ENCODE measurements at regions not wholly inside any gene's neighbourhood (a gene's known extent, or its start where the extent isn't known, plus 50 kb on each side); places are given as distances from the start of the nearest gene placed in this dataset.
A peak's percentile ranks its signal among the peaks of the same experiment; 100 is the strongest.

DNA sequence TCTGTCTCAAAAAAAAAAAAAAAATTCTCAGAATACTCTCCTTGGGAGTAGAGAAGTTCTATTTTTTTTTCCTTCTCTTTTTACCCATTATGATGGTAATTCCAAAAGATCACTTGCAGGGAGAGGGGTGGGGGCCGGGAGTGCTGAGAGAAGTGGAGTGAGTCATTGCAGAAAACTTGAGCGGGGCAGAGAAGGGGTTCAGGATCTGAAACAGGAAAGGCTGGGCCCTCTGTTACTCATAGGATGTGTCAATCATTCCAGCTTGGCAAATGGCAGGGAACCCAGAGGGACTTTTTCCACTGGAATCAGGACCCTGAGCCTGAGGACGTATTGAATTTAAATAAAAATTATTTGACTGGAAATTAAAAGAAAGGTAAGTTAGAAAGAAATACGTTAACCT is 111.4 kb upstream of the ARMC2 start:
- no peaks in the 10 kb centered on the region for H3K27me3 ChIP-seq (ENCODE audit: control insufficient read depth, insufficient read depth, low read length)
- no peak overlapping the region for H3K4me2 ChIP-seq (ENCODE audit: extremely low read depth, insufficient read depth, low read length)
- peak overlapping the region; percentile 22 for H3K27ac ChIP-seq (ENCODE audit: insufficient read depth, low read length)
- no peak overlapping the region for H2AFZ ChIP-seq (ENCODE audit: low read length)
- H3K9ac ChIP-seq (ENCODE audit: insufficient read depth, low read length), result no peak overlapping the region
- no peaks in the 10 kb centered on the region for H3K79me2 ChIP-seq (ENCODE audit: control insufficient read depth, insufficient read depth, low read length)
- peak; percentile 89 to 95 for DNase-seq (ENCODE audit: low read depth in 2 of 2)
- TF ChIP-seq EZH2 (IDR thresholded peaks at IDR 0.05; ENCODE audit: low read length, missing control alignments), result no peak
- TF ChIP-seq, protein P1, sequence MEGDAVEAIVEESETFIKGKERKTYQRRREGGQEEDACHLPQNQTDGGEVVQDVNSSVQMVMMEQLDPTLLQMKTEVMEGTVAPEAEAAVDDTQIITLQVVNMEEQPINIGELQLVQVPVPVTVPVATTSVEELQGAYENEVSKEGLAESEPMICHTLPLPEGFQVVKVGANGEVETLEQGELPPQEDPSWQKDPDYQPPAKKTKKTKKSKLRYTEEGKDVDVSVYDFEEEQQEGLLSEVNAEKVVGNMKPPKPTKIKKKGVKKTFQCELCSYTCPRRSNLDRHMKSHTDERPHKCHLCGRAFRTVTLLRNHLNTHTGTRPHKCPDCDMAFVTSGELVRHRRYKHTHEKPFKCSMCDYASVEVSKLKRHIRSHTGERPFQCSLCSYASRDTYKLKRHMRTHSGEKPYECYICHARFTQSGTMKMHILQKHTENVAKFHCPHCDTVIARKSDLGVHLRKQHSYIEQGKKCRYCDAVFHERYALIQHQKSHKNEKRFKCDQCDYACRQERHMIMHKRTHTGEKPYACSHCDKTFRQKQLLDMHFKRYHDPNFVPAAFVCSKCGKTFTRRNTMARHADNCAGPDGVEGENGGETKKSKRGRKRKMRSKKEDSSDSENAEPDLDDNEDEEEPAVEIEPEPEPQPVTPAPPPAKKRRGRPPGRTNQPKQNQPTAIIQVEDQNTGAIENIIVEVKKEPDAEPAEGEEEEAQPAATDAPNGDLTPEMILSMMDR (conservative IDR thresholded peaks at IDR 0.05 in 1 of 2, IDR thresholded peaks at IDR 0.05 in 1 of 2; ENCODE audit: low read depth in 1 of 2, low read length in 2 of 2), result no peak
- peaks cover 23% of the 10 kb centered on the region for H3K4me1 ChIP-seq (ENCODE audit: control insufficient read depth, extremely low read depth, insufficient read depth, low read length)
- H3K36me3 ChIP-seq (ENCODE audit: control insufficient read depth, insufficient read depth, low read length), result no peaks in the 10 kb centered on the region
- H3K9me3 ChIP-seq (ENCODE audit: control insufficient read depth, insufficient read depth, low read depth, low read length), result no peaks in the 10 kb centered on the region
- H4K20me1 ChIP-seq (ENCODE audit: control insufficient read depth, extremely low read depth, insufficient read depth, low read length), result no peaks in the 10 kb centered on the region
- H3K4me3 ChIP-seq (replicated peaks in 1 of 4; ENCODE audit: control extremely low read depth in 1 of 4, insufficient read depth in 1 of 4, low read depth in 3 of 4, low read length in 4 of 4), result no peak overlapping the region

DNA sequence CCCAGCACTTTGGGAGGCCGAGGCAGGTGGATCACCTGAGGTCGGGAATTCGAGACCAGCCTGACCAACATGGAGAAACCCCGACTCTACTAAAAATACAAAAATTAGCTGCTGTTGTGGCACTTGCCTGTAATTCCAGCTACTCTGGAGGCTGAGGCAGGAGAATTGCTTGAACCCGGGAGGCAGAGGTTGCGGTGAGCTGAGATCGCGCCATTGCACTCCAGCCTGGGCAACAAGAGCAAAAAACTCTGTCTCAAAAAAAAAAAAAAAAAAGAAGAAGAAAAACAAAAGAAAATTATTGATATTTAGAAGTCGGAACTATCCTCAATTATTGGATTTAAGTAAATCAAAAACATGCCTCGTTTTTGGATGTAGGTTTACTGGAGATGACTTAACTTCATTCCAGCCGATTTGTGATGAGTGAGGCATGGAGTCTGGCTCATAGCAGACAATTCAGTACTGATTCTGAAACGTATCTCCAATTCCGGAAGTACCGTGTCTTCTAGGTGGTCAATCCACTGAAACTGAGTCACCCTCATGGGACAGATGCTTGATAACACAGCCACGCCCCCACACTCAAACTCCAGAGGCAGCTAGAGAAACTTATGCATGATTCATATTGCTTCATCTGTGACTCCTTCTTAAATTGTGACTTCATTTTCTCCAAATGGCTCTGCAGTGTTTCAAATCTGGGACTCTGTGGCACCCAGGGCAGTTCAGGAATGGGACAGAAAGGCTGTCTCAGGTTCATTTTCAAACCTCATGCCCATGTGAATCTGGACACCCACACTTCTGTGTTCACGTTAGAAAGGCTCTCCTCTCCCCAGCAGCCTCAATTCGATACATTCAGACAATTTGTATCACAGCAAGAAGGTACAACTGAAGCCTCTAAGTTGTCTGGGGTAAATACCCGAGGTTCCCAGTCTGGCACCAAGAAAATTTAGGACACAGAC is 110.4 kb upstream of the ARMC2 start:
- peak overlapping the region; percentile 75 for H3K27ac ChIP-seq (ENCODE audit: insufficient read depth, low read length)
- DNase-seq (ENCODE audit: low read depth in 2 of 2), result peak; percentile 91 to 99
- H4K20me1 ChIP-seq (ENCODE audit: control insufficient read depth, extremely low read depth, insufficient read depth, low read length), result no peaks in the 10 kb centered on the region
- H3K4me3 ChIP-seq (replicated peaks in 1 of 4; ENCODE audit: control extremely low read depth in 1 of 4, insufficient read depth in 1 of 4, low read depth in 3 of 4, low read length in 4 of 4), result peak overlapping the region in 1 of 4 experiments; percentile 33
- H3K9ac ChIP-seq (ENCODE audit: insufficient read depth, low read length), result no peak overlapping the region
- peak overlapping the region; percentile 14 for H2AFZ ChIP-seq (ENCODE audit: low read length)
- H3K79me2 ChIP-seq (ENCODE audit: control insufficient read depth, insufficient read depth, low read length), result no peaks in the 10 kb centered on the region
- no peaks in the 10 kb centered on the region for H3K27me3 ChIP-seq (ENCODE audit: control insufficient read depth, insufficient read depth, low read length)
- H3K9me3 ChIP-seq (ENCODE audit: control insufficient read depth, insufficient read depth, low read depth, low read length), result no peaks in the 10 kb centered on the region
- peaks cover 19% of the 10 kb centered on the region for H3K4me1 ChIP-seq (ENCODE audit: control insufficient read depth, extremely low read depth, insufficient read depth, low read length)
- peak overlapping the region; percentile 69 for H3K4me2 ChIP-seq (ENCODE audit: extremely low read depth, insufficient read depth, low read length)
- H3K36me3 ChIP-seq (ENCODE audit: control insufficient read depth, insufficient read depth, low read length), result no peaks in the 10 kb centered on the region
- no peak for TF ChIP-seq EZH2 (IDR thresholded peaks at IDR 0.05; ENCODE audit: low read length, missing control alignments)
- TF ChIP-seq, protein P1 (conservative IDR thresholded peaks at IDR 0.05 in 1 of 2, IDR thresholded peaks at IDR 0.05 in 1 of 2; ENCODE audit: low read depth in 1 of 2, low read length in 2 of 2), result no peak

DNA sequence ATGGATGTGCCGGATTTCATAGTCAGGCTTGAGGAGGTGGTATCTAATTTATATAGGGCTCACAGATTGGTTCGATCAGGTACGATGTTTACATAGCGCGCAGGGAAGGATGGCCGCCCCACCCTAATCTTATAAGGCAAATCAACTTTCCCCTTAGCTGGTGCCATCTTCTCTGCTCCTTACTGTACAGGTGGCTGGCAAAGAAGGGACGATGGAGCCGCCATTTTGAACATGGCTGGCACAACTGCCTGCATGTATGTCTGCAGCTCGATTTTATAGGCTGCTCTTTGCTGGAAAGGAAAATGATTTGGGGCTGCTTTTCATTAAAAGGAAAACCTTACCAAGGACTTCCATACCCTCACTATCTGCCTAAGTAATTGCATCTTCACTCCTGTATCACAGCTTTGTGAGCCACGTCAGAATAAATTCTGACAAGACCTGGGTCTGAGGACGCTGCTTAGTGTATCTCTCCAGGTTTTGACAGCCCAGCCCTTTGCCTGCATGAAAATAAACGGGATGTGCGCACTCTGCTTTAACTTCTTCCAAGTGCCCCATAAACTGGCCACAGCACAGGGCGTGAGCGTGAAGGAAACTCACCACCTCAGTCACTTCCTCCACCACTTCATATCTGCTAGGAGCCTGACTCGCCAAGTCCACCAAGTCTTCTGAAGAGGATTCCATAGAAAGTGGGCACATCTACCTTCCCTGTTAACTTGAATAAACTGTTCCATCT is 109.4 kb upstream of the ARMC2 start:
- Histone ChIP-seq H3K4me3 (replicated peaks in 1 of 4; ENCODE audit: control extremely low read depth in 1 of 4, insufficient read depth in 1 of 4, low read depth in 3 of 4, low read length in 4 of 4) (peak overlapping the region in 1 of 4 experiments; percentile 33), H3K27ac (ENCODE audit: insufficient read depth, low read length) (peak overlapping the region; percentile 75), H3K79me2 (ENCODE audit: control insufficient read depth, insufficient read depth, low read length) (no peaks in the 10 kb centered on the region), H3K9me3 (ENCODE audit: control insufficient read depth, insufficient read depth, low read depth, low read length) (no peaks in the 10 kb centered on the region), H2AFZ (ENCODE audit: low read length) (no peak overlapping the region), H4K20me1 (ENCODE audit: control insufficient read depth, extremely low read depth, insufficient read depth, low read length) (no peaks in the 10 kb centered on the region), H3K27me3 (ENCODE audit: control insufficient read depth, insufficient read depth, low read length) (no peaks in the 10 kb centered on the region), H3K36me3 (ENCODE audit: control insufficient read depth, insufficient read depth, low read length) (no peaks in the 10 kb centered on the region), H3K4me2 (ENCODE audit: extremely low read depth, insufficient read depth, low read length) (peak overlapping the region; percentile 69), H3K9ac (ENCODE audit: insufficient read depth, low read length) (no peak overlapping the region), H3K4me1 (ENCODE audit: control insufficient read depth, extremely low read depth, insufficient read depth, low read length) (peaks cover 19% of the 10 kb centered on the region)
- DNase-seq (ENCODE audit: low read depth in 2 of 2), result no peak
- TF ChIP-seq, protein P1 (conservative IDR thresholded peaks at IDR 0.05 in 1 of 2, IDR thresholded peaks at IDR 0.05 in 1 of 2; ENCODE audit: low read depth in 1 of 2, low read length in 2 of 2), result no peak
- TF ChIP-seq EZH2 (IDR thresholded peaks at IDR 0.05; ENCODE audit: low read length, missing control alignments), result no peak
